GM10266 (cell line): ENCODE measurements at regions not wholly inside any gene's neighbourhood (a gene's known extent, or its start where the extent isn't known, plus 50 kb on each side); places are given as distances from the start of the nearest gene placed in this dataset.

Source experiments
- DNase-seq: peaks from one replicate; pipeline ENCODE4 v3.0.0; 2012; ENCODE audit errors: extremely low spot score
- CTCF ChIP-seq: IDR thresholded peaks from 2 replicates; pipeline ENCODE4 v1.5.1; 2012; ENCODE audit warnings: mild to moderate bottlenecking, low read depth; ENCODE audit not compliant: control insufficient read depth, insufficient read depth; ENCODE audit errors: missing control alignments

GRCh38 chr4:22021106-22021505 lies 72.5 kb upstream of the KCNIP4 start:
- no peak for DNase-seq
- TF ChIP-seq CTCF = no peak

- TF ChIP-seq CTCF = no peak
- DNase-seq = no peak
Measured at GRCh38 chr4:22020129-22020528, 71.6 kb upstream of the KCNIP4 start.

- no peak for TF ChIP-seq CTCF
- DNase-seq = no peak
Measured at GRCh38 chr4:22019676-22020075, 71.1 kb upstream of the KCNIP4 start.

- no peak for DNase-seq
- TF ChIP-seq CTCF = no peak
Measured at GRCh38 chr4:22014222-22014741, 65.7 kb upstream of the KCNIP4 start.

GRCh38 chr4:22003878-22004277 lies 55.3 kb upstream of the KCNIP4 start:
- DNase-seq = no peak
- no peak for TF ChIP-seq CTCF
